MM.1S (cell line): ENCODE measurements at regions not wholly inside any gene's neighbourhood (a gene's known extent, or its start where the extent isn't known, plus 50 kb on each side); places are given as distances from the start of the nearest gene placed in this dataset.

ENCODE experiments used
- DNase-seq: peaks from one replicate; pipeline ENCODE4 v3.0.0-alpha.2; 2015
- H2AFZ ChIP-seq: fragments of 300-600 bp; sonication (generic); 2 replicates; pipeline ENCODE4 v1.6.0; 2016; ENCODE audit warnings: antibody characterized with exemption, low read length
- H3F3A ChIP-seq: fragments of 300-600 bp; sonication (generic); 2 replicates; pipeline ENCODE4 v1.6.1; 2016; ENCODE audit warnings: mild to moderate bottlenecking, antibody characterized with exemption, low read length, moderate library complexity, mixed read lengths; ENCODE audit not compliant: insufficient read depth
- H3K27ac ChIP-seq: fragments of 300-600 bp; sonication (generic); 2 replicates; pipeline ENCODE4 v1.5.1; 2016; ENCODE audit warnings: mild to moderate bottlenecking, low read length
- H3K27me3 ChIP-seq: fragments of 300-600 bp; sonication (generic); replicated peaks from 2 replicates; pipeline ENCODE4 v1.6.0; 2016; ENCODE audit warnings: low read length; ENCODE audit not compliant: insufficient read depth
- H3K36me3 ChIP-seq: fragments of 300-600 bp; sonication (generic); replicated peaks from 2 replicates; pipeline ENCODE4 v1.6.1; 2016; ENCODE audit warnings: mild to moderate bottlenecking, low read length, mixed read lengths; ENCODE audit not compliant: insufficient read depth
- H3K4me1 ChIP-seq: fragments of 300-600 bp; sonication (generic); 2 replicates; pipeline ENCODE4 v1.6.1; 2016; ENCODE audit warnings: low read length, mixed read lengths
- H3K4me2 ChIP-seq: fragments of 300-600 bp; sonication (generic); 2 replicates; pipeline ENCODE4 v1.6.0; 2016; ENCODE audit warnings: low read depth, low read length
- H3K4me3 ChIP-seq: fragments of 300-600 bp; sonication (generic); 2 replicates; pipeline ENCODE4 v1.5.1; 2016; ENCODE audit warnings: low read length, mixed read lengths
- H3K79me2 ChIP-seq: fragments of 300-600 bp; sonication (generic); 2 replicates; pipeline ENCODE4 v1.6.1; 2016; ENCODE audit warnings: mixed run types, low read length, mixed read lengths
- H3K9ac ChIP-seq: fragments of 300-600 bp; sonication (generic); 2 replicates; pipeline ENCODE4 v1.6.1; 2016; ENCODE audit warnings: low read length, mixed read lengths
- H3K9me2 ChIP-seq: fragments of 300-600 bp; sonication (generic); replicated peaks from 2 replicates; pipeline ENCODE4 v1.6.1; 2016; ENCODE audit warnings: mild to moderate bottlenecking, low read length, mixed read lengths; ENCODE audit not compliant: insufficient read depth
- H3K9me3 ChIP-seq: fragments of 300-600 bp; sonication (generic); replicated peaks from 2 replicates; pipeline ENCODE4 v1.6.1; 2016; ENCODE audit warnings: mild to moderate bottlenecking, low read length, mixed read lengths; ENCODE audit not compliant: insufficient read depth
- H4K20me1 ChIP-seq: fragments of 300-600 bp; sonication (generic); 2 replicates; pipeline ENCODE4 v1.6.1; 2016; ENCODE audit warnings: mild to moderate bottlenecking, low read length, moderate library complexity, mixed read lengths; ENCODE audit not compliant: insufficient read depth
- CTCF ChIP-seq: fragments of 300-600 bp; sonication (generic); IDR thresholded peaks from 2 replicates; pipeline ENCODE4 v1.5.1; 2016; ENCODE audit warnings: antibody characterized with exemption, low read length, mixed read lengths
- EZH2 ChIP-seq: fragments of 300-600 bp; sonication (generic); optimal IDR thresholded peaks from 2 replicates; pipeline ENCODE3; 2017; ENCODE audit warnings: low read depth, mild to moderate bottlenecking, antibody characterized with exemption, low read length, mixed read lengths
- EZH2phosphoT487 ChIP-seq: fragments of 300-600 bp; sonication (generic); IDR thresholded peaks from 2 replicates; pipeline ENCODE4 v1.6.1; 2018; ENCODE audit warnings: antibody characterized with exemption, low read length

GRCh38 chr2:23297112-23297511, 87.9 kb upstream of the KLHL29 start:
- H3K27me3 ChIP-seq = no peaks in the 10 kb centered on the region
- no peaks in the 10 kb centered on the region for H3K4me1 ChIP-seq
- no peaks in the 10 kb centered on the region for H3K9me2 ChIP-seq
- H3K9ac ChIP-seq = no peak overlapping the region
- H3K4me2 ChIP-seq = no peak overlapping the region
- no peak overlapping the region for H3K4me3 ChIP-seq
- no peaks in the 10 kb centered on the region for H3K36me3 ChIP-seq
- DNase-seq = no peak
- H3K27ac ChIP-seq = no peak overlapping the region
- TF ChIP-seq EZH2 = no peak
- TF ChIP-seq CTCF = no peak
- no peak for TF ChIP-seq EZH2phosphoT487
- H3K9me3 ChIP-seq = no peaks in the 10 kb centered on the region
- no peaks in the 10 kb centered on the region for H3F3A ChIP-seq
- no peaks in the 10 kb centered on the region for H4K20me1 ChIP-seq
- no peaks in the 10 kb centered on the region for H3K79me2 ChIP-seq
- H2AFZ ChIP-seq = no peak overlapping the region

GRCh38 chr2:23298551-23298950, 86.4 kb upstream of the KLHL29 start:
- no peaks in the 10 kb centered on the region for H3F3A ChIP-seq
- H3K4me1 ChIP-seq = no peaks in the 10 kb centered on the region
- H3K4me2 ChIP-seq = no peak overlapping the region
- H3K27ac ChIP-seq = no peak overlapping the region
- no peaks in the 10 kb centered on the region for H3K9me2 ChIP-seq
- H2AFZ ChIP-seq = no peak overlapping the region
- no peak overlapping the region for H3K4me3 ChIP-seq
- no peak for DNase-seq
- H3K27me3 ChIP-seq = no peaks in the 10 kb centered on the region
- H4K20me1 ChIP-seq = no peaks in the 10 kb centered on the region
- no peaks in the 10 kb centered on the region for H3K79me2 ChIP-seq
- H3K9me3 ChIP-seq = no peaks in the 10 kb centered on the region
- no peaks in the 10 kb centered on the region for H3K36me3 ChIP-seq
- TF ChIP-seq EZH2phosphoT487 (no peak), EZH2 (no peak), CTCF (no peak)
- H3K9ac ChIP-seq = no peak overlapping the region

GRCh38 chr2:23299476-23300195, 85.3 kb upstream of the KLHL29 start:
- no peaks in the 10 kb centered on the region for H3K9me2 ChIP-seq
- no peaks in the 10 kb centered on the region for H3F3A ChIP-seq
- H3K9ac ChIP-seq = no peak overlapping the region
- H3K79me2 ChIP-seq = no peaks in the 10 kb centered on the region
- H3K4me2 ChIP-seq = no peak overlapping the region
- no peaks in the 10 kb centered on the region for H3K9me3 ChIP-seq
- no peak for DNase-seq
- no peaks in the 10 kb centered on the region for H3K36me3 ChIP-seq
- H2AFZ ChIP-seq = no peak overlapping the region
- no peaks in the 10 kb centered on the region for H3K27me3 ChIP-seq
- H3K4me1 ChIP-seq = no peaks in the 10 kb centered on the region
- no peak for TF ChIP-seq CTCF
- TF ChIP-seq EZH2 = no peak
- no peak for TF ChIP-seq EZH2phosphoT487
- H3K27ac ChIP-seq = no peak overlapping the region
- no peak overlapping the region for H3K4me3 ChIP-seq
- H4K20me1 ChIP-seq = no peaks in the 10 kb centered on the region
